ENCODE measurements at regions not wholly inside any gene's neighbourhood (a gene's known extent, or its start where the extent isn't known, plus 50 kb on each side); places are given as distances from the start of the nearest gene placed in this dataset.

DNA sequence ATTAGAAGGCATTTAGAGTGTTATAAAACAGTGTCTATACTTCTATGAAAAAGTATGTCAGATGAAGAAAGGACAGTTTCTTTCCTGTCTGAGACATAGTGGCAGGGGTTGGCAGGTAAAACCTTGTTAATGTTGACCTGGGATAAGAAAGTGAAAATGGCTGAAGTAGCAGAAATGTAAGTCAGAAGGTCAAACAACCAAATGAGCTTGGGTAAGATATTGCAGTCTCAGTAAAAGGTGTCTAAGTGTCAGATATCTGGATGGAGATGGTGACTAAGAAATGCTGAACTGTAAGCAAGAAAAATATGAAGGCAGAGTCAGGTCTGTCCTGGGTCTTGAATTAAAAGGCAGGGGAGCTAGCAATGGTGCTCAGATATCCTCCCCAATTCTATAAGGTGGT, 400.3 kb downstream of the CD109 start:
- TF ChIP-seq, protein P1, sequence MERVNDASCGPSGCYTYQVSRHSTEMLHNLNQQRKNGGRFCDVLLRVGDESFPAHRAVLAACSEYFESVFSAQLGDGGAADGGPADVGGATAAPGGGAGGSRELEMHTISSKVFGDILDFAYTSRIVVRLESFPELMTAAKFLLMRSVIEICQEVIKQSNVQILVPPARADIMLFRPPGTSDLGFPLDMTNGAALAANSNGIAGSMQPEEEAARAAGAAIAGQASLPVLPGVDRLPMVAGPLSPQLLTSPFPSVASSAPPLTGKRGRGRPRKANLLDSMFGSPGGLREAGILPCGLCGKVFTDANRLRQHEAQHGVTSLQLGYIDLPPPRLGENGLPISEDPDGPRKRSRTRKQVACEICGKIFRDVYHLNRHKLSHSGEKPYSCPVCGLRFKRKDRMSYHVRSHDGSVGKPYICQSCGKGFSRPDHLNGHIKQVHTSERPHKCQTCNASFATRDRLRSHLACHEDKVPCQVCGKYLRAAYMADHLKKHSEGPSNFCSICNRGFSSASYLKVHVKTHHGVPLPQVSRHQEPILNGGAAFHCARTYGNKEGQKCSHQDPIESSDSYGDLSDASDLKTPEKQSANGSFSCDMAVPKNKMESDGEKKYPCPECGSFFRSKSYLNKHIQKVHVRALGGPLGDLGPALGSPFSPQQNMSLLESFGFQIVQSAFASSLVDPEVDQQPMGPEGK (CRISPR knock-in tag; IDR thresholded peaks at IDR 0.05; ENCODE audit: borderline replicate concordance): no peak
- TF ChIP-seq RARB (CRISPR knock-in tag; IDR thresholded peaks at IDR 0.05): no peak
- TF ChIP-seq, protein P2, sequence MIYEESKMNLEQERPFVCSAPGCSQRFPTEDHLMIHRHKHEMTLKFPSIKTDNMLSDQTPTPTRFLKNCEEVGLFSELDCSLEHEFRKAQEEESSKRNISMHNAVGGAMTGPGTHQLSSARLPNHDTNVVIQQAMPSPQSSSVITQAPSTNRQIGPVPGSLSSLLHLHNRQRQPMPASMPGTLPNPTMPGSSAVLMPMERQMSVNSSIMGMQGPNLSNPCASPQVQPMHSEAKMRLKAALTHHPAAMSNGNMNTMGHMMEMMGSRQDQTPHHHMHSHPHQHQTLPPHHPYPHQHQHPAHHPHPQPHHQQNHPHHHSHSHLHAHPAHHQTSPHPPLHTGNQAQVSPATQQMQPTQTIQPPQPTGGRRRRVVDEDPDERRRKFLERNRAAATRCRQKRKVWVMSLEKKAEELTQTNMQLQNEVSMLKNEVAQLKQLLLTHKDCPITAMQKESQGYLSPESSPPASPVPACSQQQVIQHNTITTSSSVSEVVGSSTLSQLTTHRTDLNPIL (CRISPR knock-in tag; IDR thresholded peaks at IDR 0.05; ENCODE audit: low read depth): no peak
- no peak for TF ChIP-seq ARNTL (CRISPR knock-in tag; IDR thresholded peaks at IDR 0.05; ENCODE audit: borderline replicate concordance, low read depth)
- TF ChIP-seq ZNF565 (CRISPR knock-in tag; conservative IDR thresholded peaks at IDR 0.05; ENCODE audit: low read depth): no peak
- no peak for TF ChIP-seq ZFP30 (CRISPR knock-in tag; IDR thresholded peaks at IDR 0.05)
- no peak for TF ChIP-seq ZNF8 (CRISPR knock-in tag; IDR thresholded peaks at IDR 0.05)
- no peak for TF ChIP-seq ZFP3 (CRISPR knock-in tag; IDR thresholded peaks at IDR 0.05)
- no peak for TF ChIP-seq ISL1 (CRISPR knock-in tag; IDR thresholded peaks at IDR 0.05)
- TF ChIP-seq, protein P3, sequence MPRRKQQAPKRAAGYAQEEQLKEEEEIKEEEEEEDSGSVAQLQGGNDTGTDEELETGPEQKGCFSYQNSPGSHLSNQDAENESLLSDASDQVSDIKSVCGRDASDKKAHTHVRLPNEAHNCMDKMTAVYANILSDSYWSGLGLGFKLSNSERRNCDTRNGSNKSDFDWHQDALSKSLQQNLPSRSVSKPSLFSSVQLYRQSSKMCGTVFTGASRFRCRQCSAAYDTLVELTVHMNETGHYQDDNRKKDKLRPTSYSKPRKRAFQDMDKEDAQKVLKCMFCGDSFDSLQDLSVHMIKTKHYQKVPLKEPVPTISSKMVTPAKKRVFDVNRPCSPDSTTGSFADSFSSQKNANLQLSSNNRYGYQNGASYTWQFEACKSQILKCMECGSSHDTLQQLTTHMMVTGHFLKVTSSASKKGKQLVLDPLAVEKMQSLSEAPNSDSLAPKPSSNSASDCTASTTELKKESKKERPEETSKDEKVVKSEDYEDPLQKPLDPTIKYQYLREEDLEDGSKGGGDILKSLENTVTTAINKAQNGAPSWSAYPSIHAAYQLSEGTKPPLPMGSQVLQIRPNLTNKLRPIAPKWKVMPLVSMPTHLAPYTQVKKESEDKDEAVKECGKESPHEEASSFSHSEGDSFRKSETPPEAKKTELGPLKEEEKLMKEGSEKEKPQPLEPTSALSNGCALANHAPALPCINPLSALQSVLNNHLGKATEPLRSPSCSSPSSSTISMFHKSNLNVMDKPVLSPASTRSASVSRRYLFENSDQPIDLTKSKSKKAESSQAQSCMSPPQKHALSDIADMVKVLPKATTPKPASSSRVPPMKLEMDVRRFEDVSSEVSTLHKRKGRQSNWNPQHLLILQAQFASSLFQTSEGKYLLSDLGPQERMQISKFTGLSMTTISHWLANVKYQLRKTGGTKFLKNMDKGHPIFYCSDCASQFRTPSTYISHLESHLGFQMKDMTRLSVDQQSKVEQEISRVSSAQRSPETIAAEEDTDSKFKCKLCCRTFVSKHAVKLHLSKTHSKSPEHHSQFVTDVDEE (CRISPR knock-in tag; IDR thresholded peaks at IDR 0.05): no peak
- no peak for TF ChIP-seq CSDC2 (CRISPR knock-in tag; IDR thresholded peaks at IDR 0.05)

Measured in SK-N-SH treated with all-trans-retinoic acid at 6 μM for 48 hours (cell line).